Activated CD4-positive, alpha-beta T cell treated with anti-CD3 and anti-CD28 coated beads for 36 hours (primary cell): ENCODE measurements at regions not wholly inside any gene's neighbourhood (a gene's known extent, or its start where the extent isn't known, plus 50 kb on each side); places are given as distances from the start of the nearest gene placed in this dataset.

Experiments used
- ATAC-seq: fragments of 200-7000 bp; cut with Tn5 transposase; one replicate; pipeline ENCODE4 v1.10.0; 2021; ENCODE audit warnings: mild to moderate bottlenecking, moderate library complexity
- CTCF ChIA-PET: fragments of 350-600 bp; sonication (Branson Sonifier 250); formaldehyde crosslinking; loops from one replicate; lab custom pipeline; 2021; ENCODE audit warnings: antibody characterized with exemption; lab: Charles Lee
- POLR2A ChIA-PET: fragments of 350-600 bp; sonication (Branson Sonifier 250); formaldehyde crosslinking; loops from one replicate; lab custom pipeline; 2021; ENCODE audit warnings: antibody characterized with exemption, inconsistent platforms; lab: Charles Lee
- DNase-seq: peaks from one replicate; pipeline ENCODE4 v3.0.0-alpha.2; 2020
- H3K27ac Mint-ChIP-seq: one replicate; pipeline ENCODE4 v1.8.0; 2021; ENCODE audit warnings: mixed read lengths
- H3K27me3 Mint-ChIP-seq: one replicate; pipeline ENCODE4 v1.8.0; 2021; ENCODE audit warnings: mixed read lengths
- H3K36me3 Mint-ChIP-seq: one replicate; pipeline ENCODE4 v1.8.0; 2021; ENCODE audit warnings: low read depth, mixed read lengths
- H3K4me1 Mint-ChIP-seq: one replicate; pipeline ENCODE4 v1.8.0; 2021; ENCODE audit warnings: mixed read lengths
- H3K4me3 Mint-ChIP-seq: one replicate; pipeline ENCODE4 v1.8.0; 2021; ENCODE audit warnings: mild to moderate bottlenecking, moderate library complexity, mixed read lengths
- H3K9me3 Mint-ChIP-seq: one replicate; pipeline ENCODE4 v1.8.0; 2021; ENCODE audit warnings: low read depth, mixed read lengths
- intact Hi-C, 2 experiments: fragments of 100-400 bp; cut with DNase I in 1 of 2; cut with micrococcal nuclease in 1 of 2; formaldehyde crosslinking; loops; one replicate each; pipeline versions ENCODE4 v1.14.2 to v1.15.1; 2022 to 2024; cut with DNase I, micrococcal nuclease

- POLR2A ChIA-PET, result no interaction called here
- no peaks in the 10 kb centered on the region for H3K36me3 Mint-ChIP-seq
- CTCF ChIA-PET, result no interaction called here
Measured at GRCh38 chr6:99064834-99065233, 117.1 kb upstream of the FBXL4 start.

GRCh38 chr6:99036672-99037071, 88.9 kb upstream of the FBXL4 start:
- peaks cover 12% of the 10 kb centered on the region for H3K27me3 Mint-ChIP-seq
- H3K4me1 Mint-ChIP-seq, result no peaks in the 10 kb centered on the region
- no peaks in the 10 kb centered on the region for H3K9me3 Mint-ChIP-seq
- no peak overlapping the region for H3K27ac Mint-ChIP-seq
- intact Hi-C loops, result no loop called here
- no peaks in the 10 kb centered on the region for H3K36me3 Mint-ChIP-seq
- ATAC-seq, result no peak
- POLR2A ChIA-PET, result no interaction called here
- DNase-seq, result no peak
- H3K4me3 Mint-ChIP-seq, result no peak overlapping the region
- CTCF ChIA-PET, result no interaction called here

More at GRCh38 chr6:99064834-99065233, 117.1 kb upstream of the FBXL4 start:
- Mint-ChIP-seq H3K27ac (no peak overlapping the region), H3K4me3 (no peak overlapping the region), H3K9me3 (no peaks in the 10 kb centered on the region), H3K4me1 (no peaks in the 10 kb centered on the region), H3K27me3 (peaks cover 6% of the 10 kb centered on the region)
- DNase-seq, result no peak
- ATAC-seq, result no peak
- intact Hi-C loops, result no loop called here

- Mint-ChIP-seq H3K4me3 (no peak overlapping the region), H3K27me3 (peaks cover 5% of the 10 kb centered on the region), H3K4me1 (no peaks in the 10 kb centered on the region), H3K9me3 (peaks cover 2% of the 10 kb centered on the region), H3K36me3 (no peaks in the 10 kb centered on the region), H3K27ac (no peak overlapping the region)
- ATAC-seq (no peak), DNase-seq (no peak)
- intact Hi-C loops, result no loop called here
- CTCF ChIA-PET, result no interaction called here
- POLR2A ChIA-PET, result no interaction called here
Measured at GRCh38 chr6:99032396-99032795, 84.7 kb upstream of the FBXL4 start.

- H3K27me3 Mint-ChIP-seq, result peaks cover 2% of the 10 kb centered on the region
- ChIA-PET CTCF (no interaction called here), POLR2A (no interaction called here)
- ATAC-seq, result no peak
- H3K36me3 Mint-ChIP-seq, result no peaks in the 10 kb centered on the region
- no peaks in the 10 kb centered on the region for H3K4me1 Mint-ChIP-seq
- no peak overlapping the region for H3K4me3 Mint-ChIP-seq
- intact Hi-C loops, result no loop called here
- no peak overlapping the region for H3K27ac Mint-ChIP-seq
- peaks cover 5% of the 10 kb centered on the region for H3K9me3 Mint-ChIP-seq
- DNase-seq, result no peak
Measured at GRCh38 chr6:99031957-99032356, 84.2 kb upstream of the FBXL4 start.

GRCh38 chr6:99030915-99031314, 83.2 kb upstream of the FBXL4 start:
- H3K36me3 Mint-ChIP-seq, result peaks cover 2% of the 10 kb centered on the region
- intact Hi-C loops, result no loop called here
- no peaks in the 10 kb centered on the region for H3K4me1 Mint-ChIP-seq
- DNase-seq (no peak), ATAC-seq (no peak)
- H3K27ac Mint-ChIP-seq, result no peak overlapping the region
- H3K9me3 Mint-ChIP-seq, result peaks cover 13% of the 10 kb centered on the region
- ChIA-PET CTCF (no interaction called here), POLR2A (no interaction called here)
- no peak overlapping the region for H3K4me3 Mint-ChIP-seq
- no peaks in the 10 kb centered on the region for H3K27me3 Mint-ChIP-seq

- Mint-ChIP-seq H3K27me3 (no peaks in the 10 kb centered on the region), H3K36me3 (peaks cover 4% of the 10 kb centered on the region), H3K9me3 (peaks cover 16% of the 10 kb centered on the region), H3K27ac (no peak overlapping the region), H3K4me3 (no peak overlapping the region), H3K4me1 (no peaks in the 10 kb centered on the region)
- ATAC-seq, result no peak
- CTCF ChIA-PET, result interaction anchor here (0.6 kb wide), 2 partner anchors 181 to 1531 kb away, joined by 3 read pairs; no protein-coding TSS in a partner anchor
- no peak for DNase-seq
- intact Hi-C loops, result no loop called here
- POLR2A ChIA-PET, result no interaction called here
Measured at GRCh38 chr6:99026135-99026534, 78.4 kb upstream of the FBXL4 start.

- no peak overlapping the region for H3K27ac Mint-ChIP-seq
- peaks cover 4% of the 10 kb centered on the region for H3K36me3 Mint-ChIP-seq
- no peaks in the 10 kb centered on the region for H3K27me3 Mint-ChIP-seq
- peaks cover 16% of the 10 kb centered on the region for H3K9me3 Mint-ChIP-seq
- intact Hi-C loops, result no loop called here
- no peaks in the 10 kb centered on the region for H3K4me1 Mint-ChIP-seq
- CTCF ChIA-PET, result interaction anchor here (1.0 kb wide), 1 partner anchor 11 kb away, joined by 3 read pairs; no protein-coding TSS in a partner anchor
- POLR2A ChIA-PET, result no interaction called here
- H3K4me3 Mint-ChIP-seq, result no peak overlapping the region
- DNase-seq (no peak), ATAC-seq (no peak)
Measured at GRCh38 chr6:99024089-99024488, 76.3 kb upstream of the FBXL4 start.

- ATAC-seq, result no peak
- no peak for DNase-seq
- CTCF ChIA-PET, result no interaction called here
- peaks cover 4% of the 10 kb centered on the region for H3K36me3 Mint-ChIP-seq
- no peaks in the 10 kb centered on the region for H3K27me3 Mint-ChIP-seq
- POLR2A ChIA-PET, result no interaction called here
- peaks cover 11% of the 10 kb centered on the region for H3K9me3 Mint-ChIP-seq
- H3K4me3 Mint-ChIP-seq, result no peak overlapping the region
- intact Hi-C loops, result no loop called here
- H3K27ac Mint-ChIP-seq, result no peak overlapping the region
- no peaks in the 10 kb centered on the region for H3K4me1 Mint-ChIP-seq
Measured at GRCh38 chr6:99022039-99022609, 74.4 kb upstream of the FBXL4 start.

GRCh38 chr6:99019381-99019780, 71.6 kb upstream of the FBXL4 start:
- Mint-ChIP-seq H3K4me1 (no peaks in the 10 kb centered on the region), H3K27ac (no peak overlapping the region), H3K36me3 (no peaks in the 10 kb centered on the region), H3K9me3 (no peaks in the 10 kb centered on the region), H3K4me3 (no peak overlapping the region), H3K27me3 (no peaks in the 10 kb centered on the region)
- ATAC-seq, result no peak
- intact Hi-C loops, result no loop called here
- ChIA-PET POLR2A (no interaction called here), CTCF (no interaction called here)
- no peak for DNase-seq

GRCh38 chr6:99017150-99017549, 69.4 kb upstream of the FBXL4 start:
- ATAC-seq, result no peak
- peaks cover 2% of the 10 kb centered on the region for H3K27me3 Mint-ChIP-seq
- H3K27ac Mint-ChIP-seq, result no peak overlapping the region
- no peak overlapping the region for H3K4me3 Mint-ChIP-seq
- no peak for DNase-seq
- H3K4me1 Mint-ChIP-seq, result no peaks in the 10 kb centered on the region
- no peaks in the 10 kb centered on the region for H3K36me3 Mint-ChIP-seq
- intact Hi-C loops, result no loop called here
- CTCF ChIA-PET, result no interaction called here
- no peaks in the 10 kb centered on the region for H3K9me3 Mint-ChIP-seq
- POLR2A ChIA-PET, result no interaction called here

GRCh38 chr6:99016355-99016754, 68.6 kb upstream of the FBXL4 start:
- no peaks in the 10 kb centered on the region for H3K36me3 Mint-ChIP-seq
- H3K27ac Mint-ChIP-seq, result no peak overlapping the region
- peaks cover 2% of the 10 kb centered on the region for H3K27me3 Mint-ChIP-seq
- ATAC-seq (peak; percentile 49), DNase-seq (no peak)
- no peaks in the 10 kb centered on the region for H3K9me3 Mint-ChIP-seq
- POLR2A ChIA-PET, result no interaction called here
- no peaks in the 10 kb centered on the region for H3K4me1 Mint-ChIP-seq
- intact Hi-C loops, result no loop called here
- CTCF ChIA-PET, result interaction anchor here (0.6 kb wide), 1 partner anchor 26 kb away, joined by 3 read pairs; no protein-coding TSS in a partner anchor
- no peak overlapping the region for H3K4me3 Mint-ChIP-seq

- CTCF ChIA-PET, result no interaction called here
- ATAC-seq, result no peak
- Mint-ChIP-seq H3K4me1 (no peaks in the 10 kb centered on the region), H3K9me3 (no peaks in the 10 kb centered on the region), H3K27me3 (peaks cover 2% of the 10 kb centered on the region), H3K27ac (no peak overlapping the region), H3K36me3 (no peaks in the 10 kb centered on the region), H3K4me3 (no peak overlapping the region)
- intact Hi-C loops, result no loop called here
- POLR2A ChIA-PET, result no interaction called here
- DNase-seq, result no peak
Measured at GRCh38 chr6:99014061-99014460, 66.3 kb upstream of the FBXL4 start.
